Kidney (tissue), 13 donors: ENCODE measurements at regions not wholly inside any gene's neighbourhood (a gene's known extent, or its start where the extent isn't known, plus 50 kb on each side); places are given as distances from the start of the nearest gene placed in this dataset.

ENCODE experiments used
- DNase-seq, 5 donors: peaks; one replicate each; pipeline ENCODE4 v3.0.0-alpha.2; 2013 to 2020
- FAIRE-seq: peaks from 2 replicates; lab custom pipeline; 2012; peaks lifted over from hg19 to GRCh38; lab: Jason Lieb, UNC
- H3K27ac ChIP-seq, 2 donors: one replicate each; pipeline ENCODE4 v1.7.0; 2013; ENCODE audit warnings: low read depth in 2 of 2, low read length in 2 of 2, inconsistent platforms in 1 of 2
- H3K27me3 ChIP-seq: one replicate; pipeline ENCODE4 v1.7.1; 2013; ENCODE audit warnings: low read length, inconsistent platforms; ENCODE audit not compliant: control insufficient read depth, insufficient read depth
- H3K36me3 ChIP-seq, 3 donors: one replicate each; pipeline versions ENCODE4 v1.7.0 to v1.7.1; 2013; ENCODE audit warnings: low read length in 3 of 3, control low read depth in 1 of 3, inconsistent platforms in 1 of 3; ENCODE audit not compliant: insufficient read depth in 3 of 3, control insufficient read depth in 2 of 3
- H3K4me1 ChIP-seq, 3 donors: one replicate each; pipeline versions ENCODE4 v1.7.0 to v1.7.1; 2013; ENCODE audit warnings: low read length in 3 of 3, inconsistent platforms in 1 of 3, low read depth in 1 of 3; ENCODE audit not compliant: control insufficient read depth in 2 of 3, insufficient read depth in 2 of 3
- H3K4me3 ChIP-seq, 3 donors: one replicate each; pipeline versions ENCODE4 v1.7.0 to v1.8.1; 2013; ENCODE audit warnings: low read length in 3 of 3, control low read depth in 1 of 3, inconsistent platforms in 1 of 3
- H3K9ac ChIP-seq, 3 donors: one replicate each; pipeline versions ENCODE4 v1.7.0 to v1.7.1; 2013; ENCODE audit warnings: low read length in 3 of 3, control low read depth in 1 of 3, inconsistent platforms in 1 of 3
- H3K9me3 ChIP-seq, 3 donors: one replicate each; pipeline versions ENCODE4 v1.7.0 to v1.7.1; 2013; ENCODE audit warnings: low read length in 3 of 3, control low read depth in 1 of 3, inconsistent platforms in 1 of 3; ENCODE audit not compliant: control insufficient read depth in 2 of 3, insufficient read depth in 1 of 3
- CTCF ChIP-seq: IDR thresholded peaks from 3 replicates; pipeline ENCODE4 v1.5.1; 2012; ENCODE audit warnings: mild to moderate bottlenecking, moderate library complexity, borderline replicate concordance; ENCODE audit not compliant: insufficient read depth; ENCODE audit errors: extremely low read depth
- intact Hi-C: fragments of 100-400 bp; cut with DNase I; formaldehyde crosslinking; loops from one replicate; pipeline ENCODE4 v1.11.1; 2022
- donor health status: control.
- donor health status: control.
- donor health status: control.
- donor health status: control.
- donor health status: control.
- donor health status: DM: yes; HTN: yes; CAD: no.
- donor health status: Normal renal cell carcinoma (clear cell type).

- FAIRE-seq = no peak
Observed at GRCh38 chr5:165705960-165706359, 2200.5 kb downstream of the MAT2B start.

GRCh38 chr5:165712011-165712410, 2206.6 kb downstream of the MAT2B start:
- Histone ChIP-seq H3K4me3 (no peak overlapping the region), H3K4me1 (no peaks in the 10 kb centered on the region), H3K9me3 (no peaks in the 10 kb centered on the region), H3K9ac (no peak overlapping the region), H3K27ac (no peak overlapping the region), H3K27me3 (no peaks in the 10 kb centered on the region), H3K36me3 (no peaks in the 10 kb centered on the region)
- intact Hi-C loops = no loop called here
- DNase-seq = no peak
- FAIRE-seq = no peak
- TF ChIP-seq CTCF = no peak

More at GRCh38 chr5:165705960-165706359, 2200.5 kb downstream of the MAT2B start:
- no peak for TF ChIP-seq CTCF
- Histone ChIP-seq H3K9me3 (no peaks in the 10 kb centered on the region), H3K4me1 (no peaks in the 10 kb centered on the region), H3K36me3 (no peaks in the 10 kb centered on the region), H3K27ac (no peak overlapping the region), H3K27me3 (no peaks in the 10 kb centered on the region), H3K4me3 (no peak overlapping the region), H3K9ac (no peak overlapping the region)
- no peak for DNase-seq
- intact Hi-C loops = no loop called here

GRCh38 chr5:165714598-165714997, 2209.2 kb downstream of the MAT2B start:
- no peak overlapping the region for H3K4me3 ChIP-seq
- no peak overlapping the region for H3K9ac ChIP-seq
- H3K9me3 ChIP-seq = no peaks in the 10 kb centered on the region
- H3K27me3 ChIP-seq = no peaks in the 10 kb centered on the region
- DNase-seq (peak in 2 of 5 donors; percentile 10 to 17), FAIRE-seq (no peak)
- no peaks in the 10 kb centered on the region for H3K36me3 ChIP-seq
- intact Hi-C loops = no loop called here
- no peak overlapping the region for H3K27ac ChIP-seq
- TF ChIP-seq CTCF = no peak
- H3K4me1 ChIP-seq = no peaks in the 10 kb centered on the region

GRCh38 chr5:165720901-165721300, 2215.5 kb downstream of the MAT2B start:
- Histone ChIP-seq H3K4me3 (no peak overlapping the region), H3K9ac (no peak overlapping the region), H3K36me3 (no peaks in the 10 kb centered on the region), H3K27me3 (no peaks in the 10 kb centered on the region), H3K4me1 (no peaks in the 10 kb centered on the region), H3K27ac (no peak overlapping the region), H3K9me3 (no peaks in the 10 kb centered on the region)
- no peak for DNase-seq
- FAIRE-seq = no peak
- intact Hi-C loops = no loop called here
- no peak for TF ChIP-seq CTCF
